GM13977 (cell line): ENCODE measurements at regions not wholly inside any gene's neighbourhood (a gene's known extent, or its start where the extent isn't known, plus 50 kb on each side); places are given as distances from the start of the nearest gene placed in this dataset.
"Not testable (repeated sequence)": the region's sequence is repeated elsewhere in the genome, so short reads cannot be mapped to it uniquely, and the experiment has no call there.

Source experiments
- DNase-seq: peaks from one replicate; pipeline ENCODE4 v3.0.0; 2012; ENCODE audit warnings: low spot score
- CTCF ChIP-seq: IDR thresholded peaks from 2 replicates; pipeline ENCODE4 v1.5.1; 2012; ENCODE audit warnings: mild to moderate bottlenecking, control low read depth; ENCODE audit not compliant: insufficient read depth; ENCODE audit errors: extremely low read depth, missing control alignments
- in situ Hi-C: fragments of 300-500 bp; cut with MboI; formaldehyde crosslinking; loops from one replicate; pipeline ENCODE4 v1.12.0; 2022; ENCODE audit warnings: low sequenced_read_pairs, low pct_unique_long_range_greater_than_20kb, mixed read lengths, inconsistent platforms; ENCODE audit not compliant: unreplicated experiment

DNA sequence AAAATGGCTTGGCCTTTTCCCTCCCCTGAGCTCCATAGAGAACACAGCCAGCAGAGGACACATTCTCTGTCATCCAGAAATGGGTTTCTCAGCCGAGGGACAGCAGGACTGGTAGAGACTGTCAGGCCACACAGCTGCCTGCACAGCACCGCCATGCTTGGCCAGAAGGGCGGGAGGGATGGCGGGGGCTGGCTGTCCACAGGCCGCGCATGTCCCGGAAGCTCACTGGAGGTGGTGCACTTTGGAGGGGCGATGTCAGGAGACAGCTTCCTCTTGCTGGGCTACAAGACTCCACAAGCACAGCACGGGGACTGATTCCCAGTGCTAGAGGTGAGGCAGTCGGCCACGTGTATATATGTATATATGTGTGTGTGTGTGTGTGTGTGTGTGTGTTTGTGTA lies 125.3 kb downstream of the GOLGA6L4 start:
- DNase-seq, in situ Hi-C loops: not testable (repeated sequence)

DNA sequence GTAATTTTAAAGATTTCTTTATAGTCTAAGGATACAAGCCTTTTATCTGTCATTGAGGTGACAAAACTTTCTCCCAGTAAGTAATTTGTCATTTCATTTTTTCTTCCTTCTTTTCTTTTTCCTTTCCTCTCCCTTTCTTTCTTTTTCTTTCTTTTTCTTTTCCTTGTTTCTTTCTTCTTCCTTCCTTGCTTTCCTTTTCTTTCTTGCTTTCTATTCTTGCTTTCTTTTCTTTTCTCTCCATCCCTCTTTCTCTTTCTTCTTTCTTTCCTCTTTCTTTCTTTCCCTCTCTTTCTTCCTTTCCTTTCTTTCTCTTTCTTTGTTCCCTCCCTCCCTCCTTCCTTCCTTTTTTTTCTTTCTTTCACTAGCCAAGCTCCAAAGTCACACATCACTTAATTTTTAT lies 148.8 kb downstream of the GOLGA6L4 start:
- DNase-seq, in situ Hi-C loops: not testable (repeated sequence)

- no peak for DNase-seq
- in situ Hi-C loops, result no loop called here
- TF ChIP-seq CTCF, result no peak
These were observed 151.5 kb downstream of the GOLGA6L4 start for GRCh38 chr15:84387086-84387485.

- in situ Hi-C loops, result not testable (repeated sequence)
These were observed 152.6 kb downstream of the GOLGA6L4 start for GRCh38 chr15:84388201-84388600.

GRCh38 chr15:84388638-84389037 lies 153.1 kb downstream of the GOLGA6L4 start:
- DNase-seq, in situ Hi-C loops: not testable (repeated sequence)

More at GRCh38 chr15:84388201-84388600, 152.6 kb downstream of the GOLGA6L4 start:
- not testable (repeated sequence) for DNase-seq

DNA sequence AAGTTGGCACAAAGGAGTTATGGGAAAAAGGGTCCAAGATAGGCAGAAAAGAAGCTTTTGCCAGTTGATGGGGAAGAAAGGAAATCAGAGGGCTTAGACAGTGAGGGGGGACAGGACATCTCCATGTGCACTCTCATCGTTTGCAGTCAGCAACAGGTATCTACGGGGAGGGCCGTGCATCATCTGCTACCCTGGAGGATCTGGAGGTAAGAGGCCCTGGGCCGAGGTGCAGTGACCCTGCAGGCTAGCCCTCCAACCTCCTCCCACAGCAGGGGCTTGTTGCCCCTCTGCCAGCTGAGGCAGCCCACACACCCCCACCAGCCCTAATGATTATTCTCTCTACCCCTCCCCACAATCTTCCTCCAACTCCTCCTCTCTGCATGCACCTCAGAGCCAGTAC lies 154.8 kb downstream of the GOLGA6L4 start:
- in situ Hi-C loops, DNase-seq: not testable (repeated sequence)

DNA sequence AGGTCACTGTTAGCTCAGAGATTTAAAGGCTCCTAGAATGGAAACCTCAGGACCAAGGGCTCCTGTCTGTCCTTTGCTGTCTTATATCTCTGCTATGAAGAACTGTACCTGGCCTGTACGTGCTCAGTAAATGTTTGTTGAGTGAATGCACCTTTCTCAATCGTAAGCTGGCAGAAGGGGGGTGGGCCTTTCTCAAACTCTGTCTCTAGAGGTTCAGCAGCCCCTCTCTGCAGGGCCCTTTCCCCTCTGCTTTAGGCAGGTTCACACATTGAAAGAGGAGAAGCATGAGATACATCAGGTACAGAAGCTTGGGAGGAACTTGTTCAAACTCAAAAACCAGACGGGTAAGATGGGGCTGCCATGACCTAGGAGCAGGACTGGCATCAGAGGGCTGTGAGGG lies 155.6 kb downstream of the GOLGA6L4 start:
- no peak for DNase-seq
- no peak for TF ChIP-seq CTCF
- in situ Hi-C loops, result no loop called here

DNA sequence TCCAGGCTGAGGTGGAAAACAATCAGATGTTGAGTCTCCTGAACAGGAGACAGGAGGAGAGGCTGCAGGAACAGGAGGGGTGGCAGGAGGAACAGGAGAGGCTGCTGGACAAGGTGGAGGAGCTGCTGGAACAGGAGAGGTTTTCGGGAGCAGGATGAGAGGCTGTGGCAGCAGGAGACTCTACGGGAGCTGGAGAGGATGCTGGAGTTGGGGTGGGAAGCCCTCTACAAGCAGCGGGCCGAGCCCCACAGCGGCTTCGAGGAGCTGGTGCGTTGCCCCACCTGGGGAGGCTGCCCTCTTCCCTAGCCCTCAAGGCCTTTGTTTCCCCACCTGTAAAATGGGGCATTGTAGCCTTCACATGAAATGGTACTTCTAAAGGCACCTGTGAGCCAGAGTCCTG lies 156.4 kb downstream of the GOLGA6L4 start:
- in situ Hi-C loops, DNase-seq: not testable (repeated sequence)

GRCh38 chr15:84393386-84393936 lies 157.9 kb downstream of the GOLGA6L4 start:
- in situ Hi-C loops, DNase-seq: not testable (repeated sequence)

DNA sequence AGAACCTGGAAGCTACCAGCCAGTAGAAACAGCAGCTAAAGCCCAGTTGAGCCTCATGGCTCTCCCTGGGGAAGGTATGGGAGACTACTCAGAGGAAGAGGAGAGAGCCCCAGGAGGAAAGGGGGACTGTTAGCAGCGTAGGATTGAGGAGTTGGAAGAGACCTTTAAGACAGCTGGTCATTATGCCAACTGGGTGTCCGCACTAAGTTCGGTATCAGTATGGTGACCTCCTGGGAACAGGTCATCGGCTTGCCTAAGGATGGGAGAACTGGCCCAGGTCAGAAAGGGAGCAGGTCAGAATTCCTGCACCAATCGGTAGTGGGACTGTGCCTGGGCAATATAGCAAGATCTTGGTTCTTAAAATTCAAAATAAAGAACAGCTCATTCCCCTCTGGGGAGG lies 158.4 kb downstream of the GOLGA6L4 start:
- in situ Hi-C loops, DNase-seq: not testable (repeated sequence)

GRCh38 chr15:84395384-84395783 lies 159.8 kb downstream of the GOLGA6L4 start:
- DNase-seq, in situ Hi-C loops: not testable (repeated sequence)

- in situ Hi-C loops, DNase-seq: not testable (repeated sequence)
These were observed 160.3 kb downstream of the GOLGA6L4 start for GRCh38 chr15:84395881-84396280.

GRCh38 chr15:84397066-84397465 lies 161.5 kb downstream of the GOLGA6L4 start:
- in situ Hi-C loops, DNase-seq: not testable (repeated sequence)

DNA sequence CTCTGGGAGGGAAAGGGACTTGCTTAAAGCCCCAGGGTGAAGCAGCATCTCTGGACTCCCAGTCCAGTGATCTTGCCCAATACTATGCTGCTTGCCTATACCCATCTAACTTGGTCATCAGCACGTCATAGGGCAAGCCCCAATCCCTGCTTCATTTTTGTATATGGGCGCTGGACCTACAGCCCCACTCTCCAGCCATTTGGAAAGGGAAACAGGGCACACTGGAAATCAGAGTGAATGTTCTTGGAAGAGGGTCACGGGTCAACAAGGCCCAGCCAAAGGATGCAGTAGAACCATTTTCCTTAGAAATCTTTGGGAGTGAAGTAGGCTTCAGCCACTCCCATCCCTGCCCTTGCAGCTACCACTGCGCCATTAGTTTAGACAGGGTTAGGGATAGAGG lies 162.5 kb downstream of the GOLGA6L4 start:
- in situ Hi-C loops, result not testable (repeated sequence)

More for the DNA sequence above, 162.5 kb downstream of the GOLGA6L4 start:
- not testable (repeated sequence) for DNase-seq
